Smooth muscle cell (in vitro differentiated cells): ENCODE measurements at regions not wholly inside any gene's neighbourhood (a gene's known extent, or its start where the extent isn't known, plus 50 kb on each side); places are given as distances from the start of the nearest gene placed in this dataset.

Source experiments
- DNase-seq: peaks from one replicate; lab custom pipeline; 2025; ENCODE audit not compliant: unreplicated experiment; lab: John Stamatoyannopoulos, UW
- H2AFZ ChIP-seq: fragments of 200-600 bp; sonication (generic); 2 replicates; pipeline ENCODE4 v1.6.0; 2016; ENCODE audit warnings: antibody characterized with exemption, low read depth, mild to moderate bottlenecking
- H3F3A ChIP-seq: fragments of 200-600 bp; sonication (generic); 2 replicates; pipeline ENCODE4 v1.6.0; 2017; ENCODE audit warnings: antibody characterized with exemption, low read depth
- H3K27ac ChIP-seq: fragments of 200-600 bp; sonication (generic); 2 replicates; pipeline ENCODE4 v1.5.1; 2016; ENCODE audit warnings: low read depth, mild to moderate bottlenecking
- H3K27me3 ChIP-seq: fragments of 200-600 bp; sonication (generic); 2 replicates; pipeline ENCODE4 v1.6.1; 2016; ENCODE audit warnings: low read depth, mild to moderate bottlenecking
- H3K36me3 ChIP-seq: fragments of 200-600 bp; sonication (generic); 2 replicates; pipeline ENCODE4 v1.5.1; 2016; ENCODE audit warnings: low read depth
- H3K4me1 ChIP-seq: fragments of 200-600 bp; sonication (generic); 2 replicates; pipeline ENCODE4 v1.5.1; 2016; ENCODE audit warnings: low read depth
- H3K4me2 ChIP-seq: fragments of 200-600 bp; sonication (generic); 2 replicates; pipeline ENCODE4 v1.6.0; 2016; ENCODE audit warnings: mild to moderate bottlenecking
- H3K4me3 ChIP-seq: fragments of 200-600 bp; sonication (generic); 2 replicates; pipeline ENCODE4 v1.5.1; 2016; ENCODE audit warnings: mild to moderate bottlenecking
- H3K79me2 ChIP-seq: fragments of 200-600 bp; sonication (generic); 2 replicates; pipeline ENCODE4 v1.6.0; 2016; ENCODE audit warnings: low read depth, mild to moderate bottlenecking
- H3K9ac ChIP-seq: fragments of 200-600 bp; sonication (generic); 2 replicates; pipeline ENCODE4 v1.6.0; 2016; ENCODE audit warnings: low read depth
- H3K9me3 ChIP-seq: fragments of 200-600 bp; sonication (generic); replicated peaks from 2 replicates; pipeline ENCODE4 v1.5.1; 2016; ENCODE audit warnings: low read depth
- H4K20me1 ChIP-seq: fragments of 200-600 bp; sonication (generic); 2 replicates; pipeline ENCODE4 v1.6.0; 2016; ENCODE audit warnings: low read depth
- WGBS: methylation state at CpG from one replicate; pipeline ENCODE4 v1.1.7; 2016; ENCODE audit warnings: low lambda C conversion rate; 5-methylcytosine and 5-hydroxymethylcytosine counted together
- TF ChIP-seq, protein P1 (sequence below): fragments of 200-600 bp; sonication (generic); IDR thresholded peaks from 2 replicates; pipeline ENCODE4 v1.5.1; 2017; ENCODE audit warnings: borderline replicate concordance, mild to moderate bottlenecking, antibody characterized with exemption; ENCODE audit not compliant: insufficient read depth, poor library complexity, severe bottlenecking

DNA sequence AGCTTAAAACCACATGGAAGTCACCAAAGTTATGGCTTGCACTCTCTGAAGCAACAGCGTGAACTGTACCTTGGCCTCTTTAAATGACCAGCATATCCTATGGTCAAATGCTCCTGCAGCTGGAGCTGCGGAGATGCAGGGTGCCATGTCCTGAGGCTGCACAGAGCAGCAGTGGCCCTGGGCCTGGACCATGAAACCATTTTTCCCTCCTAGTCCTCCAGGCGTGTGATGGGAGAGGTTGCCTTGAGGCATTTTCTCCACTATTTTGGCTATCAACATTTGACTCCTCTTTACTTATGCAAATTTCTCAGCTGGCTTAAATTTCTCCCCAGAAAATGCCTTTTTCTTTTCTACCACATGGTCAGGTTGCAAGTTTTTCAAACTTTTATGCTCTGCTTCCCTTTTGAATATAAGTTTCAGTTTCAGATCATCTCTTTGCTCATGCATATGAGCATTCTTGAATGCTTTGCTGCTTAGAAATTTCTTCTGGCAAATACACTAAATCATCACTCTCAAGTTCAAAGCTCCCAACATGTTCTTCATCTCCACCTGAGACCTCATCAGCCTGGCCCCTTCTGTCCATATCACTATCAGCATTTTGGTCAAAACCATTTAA is 82.9 kb upstream of the TMEFF2 start:
- 98% methylated on average over 3 of the region's 3 CpGs for WGBS
- Histone ChIP-seq H3K27me3 (no peaks in the 10 kb centered on the region), H2AFZ (no peak overlapping the region), H3F3A (no peaks in the 10 kb centered on the region), H3K27ac (no peak overlapping the region), H3K4me1 (no peaks in the 10 kb centered on the region), H3K4me3 (no peak overlapping the region), H3K79me2 (no peaks in the 10 kb centered on the region), H3K4me2 (no peak overlapping the region), H4K20me1 (no peaks in the 10 kb centered on the region), H3K36me3 (no peaks in the 10 kb centered on the region), H3K9me3 (no peaks in the 10 kb centered on the region), H3K9ac (no peak overlapping the region)
- TF ChIP-seq, protein P1, sequence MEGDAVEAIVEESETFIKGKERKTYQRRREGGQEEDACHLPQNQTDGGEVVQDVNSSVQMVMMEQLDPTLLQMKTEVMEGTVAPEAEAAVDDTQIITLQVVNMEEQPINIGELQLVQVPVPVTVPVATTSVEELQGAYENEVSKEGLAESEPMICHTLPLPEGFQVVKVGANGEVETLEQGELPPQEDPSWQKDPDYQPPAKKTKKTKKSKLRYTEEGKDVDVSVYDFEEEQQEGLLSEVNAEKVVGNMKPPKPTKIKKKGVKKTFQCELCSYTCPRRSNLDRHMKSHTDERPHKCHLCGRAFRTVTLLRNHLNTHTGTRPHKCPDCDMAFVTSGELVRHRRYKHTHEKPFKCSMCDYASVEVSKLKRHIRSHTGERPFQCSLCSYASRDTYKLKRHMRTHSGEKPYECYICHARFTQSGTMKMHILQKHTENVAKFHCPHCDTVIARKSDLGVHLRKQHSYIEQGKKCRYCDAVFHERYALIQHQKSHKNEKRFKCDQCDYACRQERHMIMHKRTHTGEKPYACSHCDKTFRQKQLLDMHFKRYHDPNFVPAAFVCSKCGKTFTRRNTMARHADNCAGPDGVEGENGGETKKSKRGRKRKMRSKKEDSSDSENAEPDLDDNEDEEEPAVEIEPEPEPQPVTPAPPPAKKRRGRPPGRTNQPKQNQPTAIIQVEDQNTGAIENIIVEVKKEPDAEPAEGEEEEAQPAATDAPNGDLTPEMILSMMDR, result no peak
- no peak for DNase-seq

GRCh38 chr2:192275632-192276031 is 80.9 kb upstream of the TMEFF2 start:
- TF ChIP-seq, protein P1, result no peak
- Histone ChIP-seq H2AFZ (no peak overlapping the region), H3K36me3 (no peaks in the 10 kb centered on the region), H3K79me2 (no peaks in the 10 kb centered on the region), H3K27me3 (no peaks in the 10 kb centered on the region), H4K20me1 (no peaks in the 10 kb centered on the region), H3K4me3 (no peak overlapping the region), H3K27ac (no peak overlapping the region), H3K4me2 (no peak overlapping the region), H3F3A (no peaks in the 10 kb centered on the region), H3K9me3 (no peaks in the 10 kb centered on the region), H3K4me1 (no peaks in the 10 kb centered on the region), H3K9ac (no peak overlapping the region)
- WGBS, result 93% methylated on average over 3 of the region's 3 CpGs
- DNase-seq, result no peak

GRCh38 chr2:192267484-192267883 is 72.8 kb upstream of the TMEFF2 start:
- H3K4me2 ChIP-seq, result no peak overlapping the region
- H4K20me1 ChIP-seq, result no peaks in the 10 kb centered on the region
- no peaks in the 10 kb centered on the region for H3K79me2 ChIP-seq
- H3K9ac ChIP-seq, result no peak overlapping the region
- no peak overlapping the region for H2AFZ ChIP-seq
- TF ChIP-seq, protein P1, result no peak
- no peak overlapping the region for H3K27ac ChIP-seq
- H3K4me1 ChIP-seq, result no peaks in the 10 kb centered on the region
- H3K27me3 ChIP-seq, result no peaks in the 10 kb centered on the region
- no peak overlapping the region for H3K4me3 ChIP-seq
- H3K36me3 ChIP-seq, result no peaks in the 10 kb centered on the region
- H3F3A ChIP-seq, result no peaks in the 10 kb centered on the region
- no peak for DNase-seq
- H3K9me3 ChIP-seq, result no peaks in the 10 kb centered on the region

DNA sequence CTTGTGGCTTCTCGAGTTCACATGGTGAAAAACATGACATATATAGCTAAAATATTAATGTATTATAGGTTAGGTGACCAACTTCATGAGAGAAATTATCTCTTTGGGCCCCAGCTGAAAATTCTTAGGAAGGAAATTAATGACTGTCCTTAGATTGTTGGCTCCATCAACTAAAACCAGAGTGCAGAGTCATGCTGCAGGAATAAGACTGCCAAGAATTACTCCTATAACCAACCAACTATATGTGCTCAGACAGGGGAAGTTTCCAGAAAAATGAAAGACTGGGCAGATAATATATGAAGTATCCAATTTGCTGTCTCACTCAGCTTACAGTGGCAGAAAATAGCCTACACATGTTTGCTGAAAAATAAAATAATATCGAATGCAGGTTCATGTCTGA is 71.0 kb upstream of the TMEFF2 start:
- Histone ChIP-seq H3K36me3 (no peaks in the 10 kb centered on the region), H3K9me3 (no peaks in the 10 kb centered on the region), H3K27ac (no peak overlapping the region), H3K27me3 (no peaks in the 10 kb centered on the region), H4K20me1 (no peaks in the 10 kb centered on the region), H3F3A (no peaks in the 10 kb centered on the region), H2AFZ (no peak overlapping the region), H3K4me3 (no peak overlapping the region), H3K4me2 (no peak overlapping the region), H3K79me2 (no peaks in the 10 kb centered on the region), H3K9ac (no peak overlapping the region), H3K4me1 (no peaks in the 10 kb centered on the region)
- no peak for DNase-seq
- WGBS, result 79% methylated on average over 2 of the region's 2 CpGs
- TF ChIP-seq, protein P1, result no peak
